DND-41 (cell line): ENCODE measurements at regions not wholly inside any gene's neighbourhood (a gene's known extent, or its start where the extent isn't known, plus 50 kb on each side); places are given as distances from the start of the nearest gene placed in this dataset.

Source experiments
- ATAC-seq: fragments of 200-7000 bp; cut with Tn5 transposase; 3 replicates; pipeline ENCODE4 v1.9.1; 2021; ENCODE audit warnings: low read depth; ENCODE audit not compliant: insufficient read depth
- DNase-seq: peaks from one replicate; pipeline ENCODE4 v3.0.0-alpha.2; 2020
- H2AFZ ChIP-seq: 2 replicates; pipeline ENCODE4 v1.6.0; 2012; ENCODE audit warnings: low read depth, low read length
- H3K27ac ChIP-seq: 2 replicates; pipeline ENCODE4 v1.5.1; 2012; ENCODE audit warnings: low read length, inconsistent platforms
- H3K27me3 ChIP-seq: fragments of 200-600 bp; sonication (generic); 2 replicates; pipeline ENCODE4 v1.6.0; 2012; ENCODE audit warnings: low read length, mild to moderate bottlenecking, inconsistent platforms; ENCODE audit not compliant: insufficient read depth, poor library complexity
- H3K36me3 ChIP-seq: 2 replicates; pipeline ENCODE4 v1.5.1; 2012; ENCODE audit warnings: low read length, inconsistent platforms; ENCODE audit not compliant: insufficient read depth
- H3K4me1 ChIP-seq: 2 replicates; pipeline ENCODE4 v1.5.1; 2012; ENCODE audit warnings: mild to moderate bottlenecking, low read length; ENCODE audit not compliant: insufficient read depth
- H3K4me2 ChIP-seq: 2 replicates; pipeline ENCODE4 v1.6.0; 2012; ENCODE audit warnings: mild to moderate bottlenecking, moderate library complexity, low read length, inconsistent platforms; ENCODE audit not compliant: insufficient read depth
- H3K4me3 ChIP-seq, 2 experiments: fragments of 200-600 bp in 1 of 2; shearing (Covaris generic) in 1 of 2; 2 replicates each; pipeline ENCODE4 v1.5.1; 2012 to 2016; ENCODE audit warnings: inconsistent platforms in 2 of 2, low read length in 2 of 2, mild to moderate bottlenecking in 2 of 2, low read depth in 1 of 2, moderate library complexity in 1 of 2
- H3K79me2 ChIP-seq: 2 replicates; pipeline ENCODE4 v1.6.0; 2012; ENCODE audit warnings: low read length, inconsistent platforms; ENCODE audit not compliant: insufficient read depth
- H3K9ac ChIP-seq: 2 replicates; pipeline ENCODE4 v1.6.0; 2012; ENCODE audit warnings: low read depth, mild to moderate bottlenecking, inconsistent platforms, low read length, moderate library complexity
- H3K9me3 ChIP-seq: 2 replicates; pipeline ENCODE4 v1.5.1; 2012; ENCODE audit warnings: low read length, moderate library complexity, mild to moderate bottlenecking, inconsistent platforms; ENCODE audit not compliant: insufficient read depth, severe bottlenecking
- H4K20me1 ChIP-seq: 2 replicates; pipeline ENCODE4 v1.6.0; 2012; ENCODE audit warnings: low read length; ENCODE audit not compliant: insufficient read depth
- EZH2 ChIP-seq: IDR thresholded peaks from 3 replicates; pipeline ENCODE4 v1.6.1; 2012; ENCODE audit warnings: borderline replicate concordance, low read depth, mild to moderate bottlenecking, moderate library complexity, low read length, inconsistent platforms; ENCODE audit not compliant: severe bottlenecking
- TF ChIP-seq, protein P1 (sequence below): IDR thresholded peaks from 2 replicates; pipeline ENCODE4 v1.5.1; 2012; ENCODE audit warnings: borderline replicate concordance, low read length, moderate library complexity, mild to moderate bottlenecking; ENCODE audit not compliant: poor library complexity, severe bottlenecking; ENCODE audit errors: extremely low read depth

DNA sequence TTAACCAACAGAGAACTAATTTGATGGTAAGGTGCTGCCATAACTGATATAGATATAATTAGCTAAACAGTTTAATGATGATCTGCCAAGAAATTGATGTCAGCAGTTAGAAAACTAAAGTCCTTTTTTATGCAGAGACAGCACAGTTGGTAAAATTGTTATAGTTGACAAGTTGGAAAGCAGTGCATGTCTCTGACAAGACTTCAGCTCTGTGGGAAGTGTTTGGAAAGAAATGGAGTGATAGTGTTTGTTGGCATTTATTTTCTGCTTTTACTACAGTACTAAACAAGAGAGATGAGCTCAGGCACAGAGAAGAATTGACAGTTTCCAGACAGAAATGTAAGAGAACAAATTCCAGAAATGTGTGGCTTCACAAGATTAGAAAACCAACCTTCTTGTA, 523.5 kb upstream of the BCHE start:
- no peak overlapping the region for H3K4me2 ChIP-seq
- H3K27ac ChIP-seq = no peak overlapping the region
- H3K4me1 ChIP-seq = no peaks in the 10 kb centered on the region
- ATAC-seq (no peak), DNase-seq (no peak)
- H3K9ac ChIP-seq = no peak overlapping the region
- no peak for TF ChIP-seq EZH2
- TF ChIP-seq, protein P1, sequence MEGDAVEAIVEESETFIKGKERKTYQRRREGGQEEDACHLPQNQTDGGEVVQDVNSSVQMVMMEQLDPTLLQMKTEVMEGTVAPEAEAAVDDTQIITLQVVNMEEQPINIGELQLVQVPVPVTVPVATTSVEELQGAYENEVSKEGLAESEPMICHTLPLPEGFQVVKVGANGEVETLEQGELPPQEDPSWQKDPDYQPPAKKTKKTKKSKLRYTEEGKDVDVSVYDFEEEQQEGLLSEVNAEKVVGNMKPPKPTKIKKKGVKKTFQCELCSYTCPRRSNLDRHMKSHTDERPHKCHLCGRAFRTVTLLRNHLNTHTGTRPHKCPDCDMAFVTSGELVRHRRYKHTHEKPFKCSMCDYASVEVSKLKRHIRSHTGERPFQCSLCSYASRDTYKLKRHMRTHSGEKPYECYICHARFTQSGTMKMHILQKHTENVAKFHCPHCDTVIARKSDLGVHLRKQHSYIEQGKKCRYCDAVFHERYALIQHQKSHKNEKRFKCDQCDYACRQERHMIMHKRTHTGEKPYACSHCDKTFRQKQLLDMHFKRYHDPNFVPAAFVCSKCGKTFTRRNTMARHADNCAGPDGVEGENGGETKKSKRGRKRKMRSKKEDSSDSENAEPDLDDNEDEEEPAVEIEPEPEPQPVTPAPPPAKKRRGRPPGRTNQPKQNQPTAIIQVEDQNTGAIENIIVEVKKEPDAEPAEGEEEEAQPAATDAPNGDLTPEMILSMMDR = no peak
- no peaks in the 10 kb centered on the region for H3K79me2 ChIP-seq
- no peaks in the 10 kb centered on the region for H3K27me3 ChIP-seq
- H3K4me3 ChIP-seq = no peak overlapping the region
- no peaks in the 10 kb centered on the region for H3K36me3 ChIP-seq
- no peak overlapping the region for H2AFZ ChIP-seq
- no peaks in the 10 kb centered on the region for H4K20me1 ChIP-seq
- no peaks in the 10 kb centered on the region for H3K9me3 ChIP-seq

DNA sequence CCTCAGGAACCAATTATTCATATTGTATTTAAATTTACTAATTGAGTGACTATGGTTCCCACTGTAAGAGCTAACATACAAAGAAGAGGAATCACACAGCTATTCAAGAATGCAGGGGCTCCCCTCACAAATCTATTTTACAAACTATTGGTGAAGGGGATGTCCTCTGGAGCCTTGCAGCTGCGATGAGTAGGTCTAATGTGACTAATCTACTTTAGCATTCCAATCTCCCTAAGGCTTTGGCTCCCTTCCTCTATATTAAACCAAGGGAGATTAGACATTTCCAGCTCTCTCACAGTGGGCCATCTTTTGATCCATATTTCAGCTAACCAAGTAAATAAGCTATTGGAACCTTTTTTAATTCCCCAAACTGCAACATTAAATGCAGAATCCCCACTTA, 514.2 kb upstream of the BCHE start:
- no peaks in the 10 kb centered on the region for H4K20me1 ChIP-seq
- no peaks in the 10 kb centered on the region for H3K9me3 ChIP-seq
- no peaks in the 10 kb centered on the region for H3K4me1 ChIP-seq
- H3K79me2 ChIP-seq = no peaks in the 10 kb centered on the region
- no peak overlapping the region for H3K4me3 ChIP-seq
- no peak overlapping the region for H3K27ac ChIP-seq
- H3K36me3 ChIP-seq = no peaks in the 10 kb centered on the region
- ATAC-seq (no peak), DNase-seq (no peak)
- no peak overlapping the region for H2AFZ ChIP-seq
- no peak for TF ChIP-seq EZH2
- TF ChIP-seq, protein P1 = no peak
- no peak overlapping the region for H3K4me2 ChIP-seq
- no peak overlapping the region for H3K9ac ChIP-seq
- H3K27me3 ChIP-seq = no peaks in the 10 kb centered on the region

DNA sequence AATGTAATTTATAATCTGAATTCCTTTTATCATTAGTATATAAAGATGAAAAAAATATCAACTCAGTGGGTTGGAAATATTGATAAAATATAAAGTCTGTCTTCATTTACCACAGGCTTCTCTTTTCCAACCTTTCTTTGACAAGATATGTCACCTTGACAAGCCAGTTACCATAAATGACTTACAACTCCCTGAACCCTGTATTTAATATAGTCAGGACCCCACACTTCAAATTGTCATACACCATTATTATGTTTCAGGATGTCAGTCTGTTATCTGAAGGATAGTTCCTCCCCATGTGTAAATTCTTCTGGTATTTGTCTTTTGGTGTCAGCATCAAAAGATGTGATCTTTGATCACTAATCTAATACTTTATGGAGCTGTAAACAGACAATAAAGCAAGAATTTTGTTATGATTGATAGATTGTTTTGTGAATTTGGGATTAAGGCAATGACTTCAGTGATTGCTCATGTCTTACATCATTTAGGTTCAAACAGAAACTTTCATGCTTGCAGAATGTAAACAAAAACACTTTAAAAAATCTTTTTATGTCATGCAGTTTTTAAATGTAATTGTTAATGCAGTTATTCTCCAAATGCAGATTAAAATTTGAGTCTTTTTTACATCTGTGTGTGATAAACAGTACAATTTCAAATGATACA, 503.5 kb upstream of the BCHE start:
- Histone ChIP-seq H3K27ac (no peak overlapping the region), H3K79me2 (no peaks in the 10 kb centered on the region), H3K4me2 (no peak overlapping the region), H3K36me3 (no peaks in the 10 kb centered on the region), H2AFZ (no peak overlapping the region), H3K4me1 (no peaks in the 10 kb centered on the region), H3K9me3 (no peaks in the 10 kb centered on the region), H3K9ac (no peak overlapping the region), H3K27me3 (no peaks in the 10 kb centered on the region), H3K4me3 (no peak overlapping the region), H4K20me1 (no peaks in the 10 kb centered on the region)
- DNase-seq (no peak), ATAC-seq (no peak)
- no peak for TF ChIP-seq EZH2
- TF ChIP-seq, protein P1 = no peak

DNA sequence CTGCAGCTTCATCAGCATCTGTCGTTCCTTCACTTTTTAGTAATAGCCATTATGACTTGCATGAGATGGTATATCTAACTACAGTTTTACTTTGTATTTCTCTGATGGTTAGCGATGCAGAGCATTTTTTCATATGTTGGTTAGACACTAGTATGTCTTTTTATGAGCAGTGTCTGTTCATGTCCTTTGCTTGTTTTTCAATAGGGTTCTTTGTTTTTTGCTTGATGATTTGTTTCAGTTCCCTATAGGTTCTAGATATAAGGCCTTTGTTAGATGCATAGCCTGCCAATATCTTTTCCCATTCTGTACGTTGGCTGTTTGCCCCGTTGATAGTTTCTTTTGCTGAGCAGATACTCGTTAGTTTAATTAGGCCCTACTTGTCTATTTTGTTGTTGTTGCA, 487.2 kb upstream of the BCHE start:
- Histone ChIP-seq H3K79me2 (no peaks in the 10 kb centered on the region), H3K27ac (no peak overlapping the region), H3K4me3 (no peak overlapping the region), H4K20me1 (no peaks in the 10 kb centered on the region), H3K27me3 (no peaks in the 10 kb centered on the region), H3K4me2 (no peak overlapping the region), H3K9me3 (no peaks in the 10 kb centered on the region), H3K36me3 (no peaks in the 10 kb centered on the region), H3K9ac (no peak overlapping the region), H3K4me1 (no peaks in the 10 kb centered on the region), H2AFZ (no peak overlapping the region)
- DNase-seq (no peak), ATAC-seq (no peak)
- TF ChIP-seq EZH2 = no peak
- TF ChIP-seq, protein P1 = no peak
